ENCODE measurements at regions not wholly inside any gene's neighbourhood (a gene's known extent, or its start where the extent isn't known, plus 50 kb on each side); places are given as distances from the start of the nearest gene placed in this dataset.

DNA sequence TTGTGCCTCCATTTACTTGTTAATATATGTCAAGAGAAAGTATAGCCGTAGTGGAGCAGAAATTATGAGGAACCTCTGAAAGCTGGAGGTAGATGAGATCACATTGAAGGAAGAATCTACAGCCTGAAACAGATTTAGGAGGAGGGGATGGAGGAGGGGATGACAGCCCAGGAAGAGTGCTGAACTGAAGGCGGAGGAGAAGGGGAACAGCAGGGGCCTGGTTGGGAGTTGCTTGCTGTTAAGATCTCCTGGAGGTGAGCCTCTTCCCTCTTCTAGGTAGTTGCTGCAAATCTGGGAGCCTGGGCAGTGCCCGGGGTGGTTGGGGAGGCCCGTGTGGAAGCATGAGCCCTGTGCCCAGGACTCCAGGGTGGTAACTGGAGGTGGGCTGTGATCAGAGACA, 111.8 kb upstream of the SEMA6A start:
- peaks cover 4% of the 10 kb centered on the region for H3K27me3 Mint-ChIP-seq
- intact Hi-C loops (cut with micrococcal nuclease), result no loop called here
- CTCF ChIA-PET, result no interaction called here
- no peak overlapping the region for H3K4me3 Mint-ChIP-seq
- TF ChIP-seq, protein P1, sequence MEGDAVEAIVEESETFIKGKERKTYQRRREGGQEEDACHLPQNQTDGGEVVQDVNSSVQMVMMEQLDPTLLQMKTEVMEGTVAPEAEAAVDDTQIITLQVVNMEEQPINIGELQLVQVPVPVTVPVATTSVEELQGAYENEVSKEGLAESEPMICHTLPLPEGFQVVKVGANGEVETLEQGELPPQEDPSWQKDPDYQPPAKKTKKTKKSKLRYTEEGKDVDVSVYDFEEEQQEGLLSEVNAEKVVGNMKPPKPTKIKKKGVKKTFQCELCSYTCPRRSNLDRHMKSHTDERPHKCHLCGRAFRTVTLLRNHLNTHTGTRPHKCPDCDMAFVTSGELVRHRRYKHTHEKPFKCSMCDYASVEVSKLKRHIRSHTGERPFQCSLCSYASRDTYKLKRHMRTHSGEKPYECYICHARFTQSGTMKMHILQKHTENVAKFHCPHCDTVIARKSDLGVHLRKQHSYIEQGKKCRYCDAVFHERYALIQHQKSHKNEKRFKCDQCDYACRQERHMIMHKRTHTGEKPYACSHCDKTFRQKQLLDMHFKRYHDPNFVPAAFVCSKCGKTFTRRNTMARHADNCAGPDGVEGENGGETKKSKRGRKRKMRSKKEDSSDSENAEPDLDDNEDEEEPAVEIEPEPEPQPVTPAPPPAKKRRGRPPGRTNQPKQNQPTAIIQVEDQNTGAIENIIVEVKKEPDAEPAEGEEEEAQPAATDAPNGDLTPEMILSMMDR (IDR thresholded peaks at IDR 0.05), result no peak
- no peaks in the 10 kb centered on the region for H3K9me3 Mint-ChIP-seq
- no peaks in the 10 kb centered on the region for H3K4me1 Mint-ChIP-seq (ENCODE audit: low read depth)
- ATAC-seq, result no peak
- no peak overlapping the region for H3K27ac Mint-ChIP-seq
- POLR2A ChIA-PET, result no interaction called here
- no peak for DNase-seq
- H3K36me3 Mint-ChIP-seq (ENCODE audit: low read depth), result no peaks in the 10 kb centered on the region

DNA sequence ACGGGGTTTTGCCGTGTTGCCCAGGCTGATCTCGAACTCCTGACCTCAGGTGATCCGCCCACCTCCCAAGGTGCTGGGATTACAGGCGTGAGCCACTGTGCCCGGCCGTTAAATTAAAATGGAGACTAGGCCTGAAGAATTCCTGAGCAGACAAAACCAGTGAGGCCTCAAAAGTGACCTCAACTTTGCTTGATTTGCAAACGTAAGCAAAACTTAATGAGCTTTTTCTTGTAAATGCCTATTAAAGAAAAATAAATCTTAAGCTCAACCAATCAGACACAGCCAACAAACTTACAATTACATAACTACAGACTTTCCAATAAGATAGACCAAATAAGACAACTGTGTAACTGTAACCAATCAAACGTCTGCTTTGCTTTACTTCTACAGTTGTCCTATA, 111.3 kb upstream of the SEMA6A start:
- intact Hi-C loops (cut with micrococcal nuclease), result no loop called here
- DNase-seq (no peak), ATAC-seq (no peak)
- TF ChIP-seq, protein P1 (IDR thresholded peaks at IDR 0.05), result no peak
- H3K27ac Mint-ChIP-seq, result no peak overlapping the region
- H3K27me3 Mint-ChIP-seq, result peaks cover 4% of the 10 kb centered on the region
- ChIA-PET POLR2A (no interaction called here), CTCF (no interaction called here)
- H3K4me1 Mint-ChIP-seq (ENCODE audit: low read depth), result no peaks in the 10 kb centered on the region
- H3K36me3 Mint-ChIP-seq (ENCODE audit: low read depth), result no peaks in the 10 kb centered on the region
- no peak overlapping the region for H3K4me3 Mint-ChIP-seq
- H3K9me3 Mint-ChIP-seq, result no peaks in the 10 kb centered on the region

DNA sequence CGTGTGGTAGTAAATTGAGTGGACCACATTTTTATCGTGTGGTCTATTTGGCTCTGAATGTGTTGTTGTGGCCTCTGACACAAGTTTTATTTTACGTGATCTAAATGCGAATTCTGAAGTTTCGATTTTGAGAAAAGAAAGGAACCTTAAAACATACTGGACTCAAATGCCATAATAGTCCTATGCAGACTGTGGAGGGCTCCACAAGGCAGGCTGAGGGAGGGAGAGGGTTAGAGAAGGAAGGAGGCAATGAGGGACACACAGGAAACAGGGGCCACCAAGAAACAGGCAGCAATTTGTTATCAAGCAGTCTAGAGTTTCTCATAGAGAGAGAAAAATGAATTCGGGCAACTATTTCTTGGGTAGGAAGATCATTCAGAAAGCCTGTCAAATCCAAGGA, 110.4 kb upstream of the SEMA6A start:
- peaks cover 4% of the 10 kb centered on the region for H3K27me3 Mint-ChIP-seq
- H3K27ac Mint-ChIP-seq, result no peak overlapping the region
- no peaks in the 10 kb centered on the region for H3K4me1 Mint-ChIP-seq (ENCODE audit: low read depth)
- no peaks in the 10 kb centered on the region for H3K9me3 Mint-ChIP-seq
- no peaks in the 10 kb centered on the region for H3K36me3 Mint-ChIP-seq (ENCODE audit: low read depth)
- H3K4me3 Mint-ChIP-seq, result no peak overlapping the region
- no peak for DNase-seq
- ChIA-PET POLR2A (no interaction called here), CTCF (no interaction called here)
- intact Hi-C loops (cut with micrococcal nuclease), result no loop called here
- ATAC-seq, result no peak
- TF ChIP-seq, protein P1 (IDR thresholded peaks at IDR 0.05), result no peak

DNA sequence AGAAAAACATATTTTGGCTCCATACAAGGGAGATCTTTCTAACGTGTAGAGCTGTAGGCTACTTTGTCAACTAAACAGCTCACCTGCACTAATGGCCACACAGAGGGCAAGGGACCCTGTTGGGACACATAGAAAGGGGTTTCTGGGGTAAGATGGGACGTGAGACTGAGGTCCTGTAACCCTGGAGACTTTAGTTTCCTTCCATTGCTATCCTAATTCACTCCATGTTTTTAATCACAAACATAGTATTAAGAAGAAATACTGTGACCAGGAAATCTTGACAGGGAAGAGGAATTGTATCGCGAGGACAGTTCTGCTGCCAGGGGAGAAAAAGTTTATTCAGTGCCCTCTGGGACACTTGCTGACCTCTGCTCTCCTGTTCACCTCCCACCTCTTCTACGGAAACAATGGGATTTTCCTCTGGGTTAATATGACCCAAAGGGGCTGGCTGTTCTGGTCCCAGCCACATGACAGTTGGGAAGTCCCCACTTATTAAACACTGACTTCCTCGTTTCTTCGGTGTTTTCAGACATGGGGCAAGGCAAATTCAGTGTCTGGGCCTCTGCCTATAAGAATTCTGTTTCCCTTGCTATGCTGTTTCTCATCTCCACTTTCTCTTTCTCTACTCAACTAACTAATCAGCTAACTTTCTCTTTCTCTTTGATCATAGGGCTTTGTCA, 106.9 kb upstream of the SEMA6A start:
- Mint-ChIP-seq H3K27me3 (peaks cover 4% of the 10 kb centered on the region), H3K9me3 (peaks cover 1% of the 10 kb centered on the region), H3K4me3 (no peak overlapping the region), H3K4me1 (ENCODE audit: low read depth) (no peaks in the 10 kb centered on the region), H3K36me3 (ENCODE audit: low read depth) (no peaks in the 10 kb centered on the region), H3K27ac (no peak overlapping the region)
- DNase-seq (no peak), ATAC-seq (no peak)
- TF ChIP-seq, protein P1 (IDR thresholded peaks at IDR 0.05), result no peak
- ChIA-PET POLR2A (no interaction called here), CTCF (no interaction called here)
- intact Hi-C loops (cut with micrococcal nuclease), result no loop called here

DNA sequence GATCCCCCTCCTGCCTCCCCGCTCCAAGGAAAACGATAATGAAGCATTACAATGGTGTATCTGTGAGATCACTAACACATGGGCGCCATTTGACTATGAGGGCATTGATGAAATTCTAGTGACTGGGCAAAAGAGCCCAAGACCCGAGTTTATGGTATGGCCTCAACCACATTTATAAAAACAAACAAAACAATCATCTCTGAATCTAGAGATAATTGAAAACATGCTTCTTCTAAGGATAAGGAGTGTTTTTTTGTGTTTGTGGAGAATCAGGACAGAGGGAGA, 100.9 kb upstream of the SEMA6A start:
- POLR2A ChIA-PET, result no interaction called here
- CTCF ChIA-PET, result no interaction called here
- no peak overlapping the region for H3K27ac Mint-ChIP-seq
- intact Hi-C loops (cut with micrococcal nuclease), result no loop called here
- peaks cover 1% of the 10 kb centered on the region for H3K9me3 Mint-ChIP-seq
- ATAC-seq (no peak), DNase-seq (no peak)
- H3K36me3 Mint-ChIP-seq (ENCODE audit: low read depth), result no peaks in the 10 kb centered on the region
- H3K4me3 Mint-ChIP-seq, result no peak overlapping the region
- TF ChIP-seq, protein P1 (IDR thresholded peaks at IDR 0.05), result no peak
- peaks cover 1% of the 10 kb centered on the region for H3K27me3 Mint-ChIP-seq
- no peaks in the 10 kb centered on the region for H3K4me1 Mint-ChIP-seq (ENCODE audit: low read depth)
